Activated T-cell treated with anti-CD3 and anti-CD28 coated beads, Interleukin-2, amount 50 U/mL, for 72 hours (primary cell): ENCODE measurements at regions not wholly inside any gene's neighbourhood (a gene's known extent, or its start where the extent isn't known, plus 50 kb on each side); places are given as distances from the start of the nearest gene placed in this dataset.
"Not testable (repeated sequence)": the region's sequence is repeated elsewhere in the genome, so short reads cannot be mapped to it uniquely, and the experiment has no call there.

Experiments
- ATAC-seq, 2 donors: fragments of 150-1000 bp; cut with Tn5 transposase; replicated peaks in 1 of 2; 2 replicates each; pipeline ENCODE4 v1.10.0; 2021; ENCODE audit warnings: moderate library complexity in 2 of 2, mild to moderate bottlenecking in 1 of 2
- DNase-seq, 2 donors: peaks; one replicate each; pipeline ENCODE4 v3.0.0; 2021 to 2022; ENCODE audit warnings: mixed read lengths in 1 of 2
- H3K27ac Mint-ChIP-seq: one replicate; pipeline ENCODE4 v1.8.0; 2022; ENCODE audit warnings: mild to moderate bottlenecking, moderate library complexity, mixed read lengths
- H3K27me3 Mint-ChIP-seq: one replicate; pipeline ENCODE4 v1.8.0; 2022; ENCODE audit warnings: low read depth, mixed read lengths
- H3K36me3 Mint-ChIP-seq, 2 donors: one replicate each; pipeline ENCODE4 v1.8.0; 2022; ENCODE audit warnings: mixed read lengths in 2 of 2, mild to moderate bottlenecking in 1 of 2; ENCODE audit not compliant: insufficient read depth in 2 of 2
- H3K4me1 Mint-ChIP-seq: one replicate; pipeline ENCODE4 v1.8.0; 2022; ENCODE audit warnings: low read depth, mixed read lengths
- H3K4me3 Mint-ChIP-seq, 2 donors: one replicate each; pipeline ENCODE4 v1.8.0; 2022; ENCODE audit warnings: mild to moderate bottlenecking in 2 of 2, mixed read lengths in 2 of 2, moderate library complexity in 2 of 2
- H3K9me3 Mint-ChIP-seq, 2 donors: one replicate each; pipeline ENCODE4 v1.8.0; 2022; ENCODE audit warnings: mixed read lengths in 2 of 2

DNA sequence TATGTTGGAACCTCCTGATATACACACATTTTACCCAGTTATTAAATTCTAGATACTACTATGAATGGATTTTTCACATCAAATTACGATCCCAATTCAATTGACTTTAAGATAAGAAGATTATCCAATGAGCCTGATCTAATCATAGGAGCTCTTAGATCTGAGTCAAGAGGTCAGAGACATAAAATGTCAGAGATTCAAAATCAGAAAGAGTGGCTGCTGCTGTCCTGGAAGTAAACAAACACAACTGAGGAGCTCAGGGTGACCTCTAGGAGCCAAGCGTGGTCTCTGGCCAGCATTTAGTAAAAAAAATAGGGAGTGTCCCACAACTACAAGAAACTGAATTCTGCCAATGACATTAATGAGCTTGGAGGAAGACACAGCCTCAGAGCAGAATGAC, 557.1 kb upstream of the CBLB start:
- H3K4me1 Mint-ChIP-seq: peaks cover 74% of the 10 kb centered on the region
- H3K27ac Mint-ChIP-seq: peak overlapping the region; percentile 99
- DNase-seq: no peak
- H3K36me3 Mint-ChIP-seq: peaks cover 15 to 34% of the 10 kb centered on the region in 2 donors
- peak overlapping the region; percentile 54 to 85 for H3K4me3 Mint-ChIP-seq
- no peaks in the 10 kb centered on the region for H3K27me3 Mint-ChIP-seq
- ATAC-seq: no peak
- peaks cover 9 to 17% of the 10 kb centered on the region in 2 donors for H3K9me3 Mint-ChIP-seq

DNA sequence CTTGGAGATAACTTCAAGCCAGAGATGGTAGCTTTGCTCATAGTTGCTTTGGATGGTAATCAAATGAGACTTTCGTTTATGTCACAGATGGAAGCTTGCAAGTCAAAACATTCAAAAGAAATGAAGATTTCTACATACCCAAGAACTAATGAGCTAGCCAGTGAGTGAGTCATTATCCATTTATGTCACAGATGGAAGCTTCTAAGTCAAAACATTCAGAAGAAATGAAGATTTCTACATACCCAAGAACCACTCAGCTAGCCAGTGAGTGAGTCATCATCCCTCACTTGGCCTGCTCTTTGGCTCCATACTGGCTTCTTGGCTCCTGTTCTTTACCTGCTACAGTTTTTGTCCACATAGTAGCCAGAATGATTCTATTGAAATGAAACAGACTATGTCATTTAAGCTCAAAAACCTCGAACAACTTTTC, 559.8 kb upstream of the CBLB start:
- H3K4me1 Mint-ChIP-seq: peaks cover 54% of the 10 kb centered on the region
- peak; percentile 86 to 89 for ATAC-seq

GRCh38 chr3:106431721-106432120, 562.9 kb upstream of the CBLB start:
- ATAC-seq: no peak
- peaks cover 7 to 41% of the 10 kb centered on the region in 2 donors for H3K36me3 Mint-ChIP-seq
- peaks cover 37% of the 10 kb centered on the region for H3K4me1 Mint-ChIP-seq
- no peaks in the 10 kb centered on the region for H3K27me3 Mint-ChIP-seq
- H3K27ac Mint-ChIP-seq: no peak overlapping the region
- H3K9me3 Mint-ChIP-seq: peaks cover 4 to 12% of the 10 kb centered on the region in 2 donors
- no peak for DNase-seq
- H3K4me3 Mint-ChIP-seq: no peak overlapping the region

More for the DNA sequence above, 559.8 kb upstream of the CBLB start:
- no peaks in the 10 kb centered on the region for H3K27me3 Mint-ChIP-seq
- H3K4me3 Mint-ChIP-seq: peak overlapping the region in 1 of 2 donors; percentile 79
- DNase-seq: peak; percentile 63 to 76
- H3K27ac Mint-ChIP-seq: peak overlapping the region; percentile 94
- H3K36me3 Mint-ChIP-seq: peaks cover 6 to 31% of the 10 kb centered on the region in 2 donors
- peaks cover 0 to 8% of the 10 kb centered on the region in 2 donors for H3K9me3 Mint-ChIP-seq

DNA sequence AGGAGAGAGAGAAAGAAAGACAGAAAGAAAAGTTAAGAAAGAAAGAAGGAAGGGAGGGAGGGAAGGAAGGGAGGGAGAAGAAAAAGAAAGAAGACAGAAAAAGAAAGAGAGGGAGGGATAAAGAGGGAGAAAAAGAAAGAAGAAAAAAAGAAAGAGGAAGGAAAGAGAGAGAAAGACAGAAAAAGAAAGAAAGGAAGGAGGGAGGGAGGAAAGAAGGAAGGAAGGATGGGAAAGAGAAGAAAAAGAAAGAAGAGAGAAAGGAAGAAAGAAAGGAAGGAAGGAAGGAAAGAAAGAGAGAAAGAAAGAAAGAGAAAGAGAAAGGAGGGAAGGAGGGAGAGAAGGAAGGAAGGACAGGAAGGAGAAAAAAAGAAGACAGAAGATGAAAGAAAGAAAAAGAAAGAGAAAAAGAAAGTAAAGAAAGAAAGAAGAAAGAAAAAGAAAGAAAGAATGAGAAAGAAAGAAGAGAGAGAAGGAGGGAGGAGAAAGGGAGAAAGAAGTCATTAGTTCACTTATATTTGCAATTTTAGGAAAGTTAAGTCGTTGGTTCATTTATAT, 567.2 kb upstream of the CBLB start:
- H3K27me3 Mint-ChIP-seq: no peaks in the 10 kb centered on the region
- ATAC-seq (no peak), DNase-seq (no peak)
- peaks cover 9 to 28% of the 10 kb centered on the region in 2 donors for H3K36me3 Mint-ChIP-seq
- peaks cover 12% of the 10 kb centered on the region for H3K4me1 Mint-ChIP-seq
- H3K4me3 Mint-ChIP-seq: no peak overlapping the region
- peaks cover 4% of the 10 kb centered on the region in 2 donors for H3K9me3 Mint-ChIP-seq
- H3K27ac Mint-ChIP-seq: peak overlapping the region; percentile 26

DNA sequence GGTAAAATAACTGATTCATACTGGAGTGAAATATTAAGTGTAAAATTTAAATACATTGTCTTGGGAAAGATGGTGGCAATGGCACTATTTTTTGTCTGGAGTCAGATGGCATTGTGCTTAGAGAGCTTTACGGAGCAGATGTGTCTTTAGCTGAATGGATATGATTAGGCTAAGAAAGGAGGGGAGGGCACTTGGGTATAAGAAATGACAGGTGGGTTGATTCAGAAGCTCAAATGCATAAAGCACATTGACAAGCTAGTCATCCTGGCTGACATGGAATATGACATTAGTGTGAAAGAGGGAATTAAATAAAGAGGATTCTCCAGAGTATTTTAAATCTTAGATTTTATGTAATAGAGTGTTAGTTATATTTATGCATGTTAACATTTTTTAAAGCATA, 570.1 kb upstream of the CBLB start:
- Mint-ChIP-seq H3K4me3 (no peak overlapping the region), H3K36me3 (peaks cover 6 to 19% of the 10 kb centered on the region in 2 donors), H3K4me1 (peaks cover 13% of the 10 kb centered on the region), H3K27me3 (no peaks in the 10 kb centered on the region), H3K9me3 (peaks cover 4% of the 10 kb centered on the region in 2 donors), H3K27ac (no peak overlapping the region)
- ATAC-seq (no peak), DNase-seq (no peak)

DNA sequence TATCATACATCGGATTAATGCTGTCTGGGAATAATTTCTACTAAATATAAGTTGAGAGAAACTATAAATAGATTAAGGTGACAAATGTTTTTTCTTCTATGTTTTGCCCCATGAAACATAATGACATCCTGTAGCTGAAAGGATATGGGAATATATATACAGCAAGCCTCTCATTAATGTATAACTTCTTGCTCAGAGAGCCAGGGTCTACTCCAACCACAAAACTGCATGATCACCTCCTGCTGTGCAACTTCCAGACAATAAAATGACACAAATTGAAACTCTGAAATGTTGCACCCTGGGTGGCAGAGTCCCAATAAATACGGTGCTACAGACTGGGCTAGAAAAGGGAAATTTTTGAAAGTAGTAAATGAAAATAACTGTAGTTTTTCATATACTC, 571.9 kb upstream of the CBLB start:
- H3K27me3 Mint-ChIP-seq: no peaks in the 10 kb centered on the region
- H3K9me3 Mint-ChIP-seq: peaks cover 1 to 2% of the 10 kb centered on the region in 2 donors
- peaks cover 4 to 9% of the 10 kb centered on the region in 2 donors for H3K36me3 Mint-ChIP-seq
- no peak overlapping the region for H3K4me3 Mint-ChIP-seq
- peaks cover 13% of the 10 kb centered on the region for H3K4me1 Mint-ChIP-seq
- H3K27ac Mint-ChIP-seq: no peak overlapping the region
- no peak for ATAC-seq
- no peak for DNase-seq

DNA sequence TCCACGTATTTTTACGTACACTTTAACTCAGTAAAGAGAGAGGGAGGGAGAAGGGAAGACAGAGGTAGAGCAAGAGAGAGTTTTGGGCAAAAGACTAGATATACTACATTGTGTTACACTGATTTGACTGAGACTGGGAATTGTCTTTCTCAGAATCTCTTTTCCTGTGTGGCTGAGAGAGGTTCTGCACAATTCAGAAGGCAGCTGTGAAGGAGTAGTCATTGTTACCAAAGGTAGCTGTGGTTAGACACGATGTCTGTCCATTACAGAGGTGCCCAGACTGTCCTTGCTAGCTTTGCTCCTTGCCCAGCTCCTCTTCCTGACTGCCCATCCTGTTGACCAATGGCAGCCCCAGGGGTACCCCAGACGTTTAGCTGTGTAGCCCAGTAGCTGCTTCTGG, 577.5 kb upstream of the CBLB start:
- peaks cover 32% of the 10 kb centered on the region for H3K4me1 Mint-ChIP-seq
- no peaks in the 10 kb centered on the region for H3K27me3 Mint-ChIP-seq
- peak; percentile 24 to 41 for ATAC-seq
- H3K27ac Mint-ChIP-seq: no peak overlapping the region
- no peak overlapping the region for H3K4me3 Mint-ChIP-seq
- peaks cover 4 to 11% of the 10 kb centered on the region in 2 donors for H3K9me3 Mint-ChIP-seq
- peaks cover 10 to 23% of the 10 kb centered on the region in 2 donors for H3K36me3 Mint-ChIP-seq
- DNase-seq: no peak

DNA sequence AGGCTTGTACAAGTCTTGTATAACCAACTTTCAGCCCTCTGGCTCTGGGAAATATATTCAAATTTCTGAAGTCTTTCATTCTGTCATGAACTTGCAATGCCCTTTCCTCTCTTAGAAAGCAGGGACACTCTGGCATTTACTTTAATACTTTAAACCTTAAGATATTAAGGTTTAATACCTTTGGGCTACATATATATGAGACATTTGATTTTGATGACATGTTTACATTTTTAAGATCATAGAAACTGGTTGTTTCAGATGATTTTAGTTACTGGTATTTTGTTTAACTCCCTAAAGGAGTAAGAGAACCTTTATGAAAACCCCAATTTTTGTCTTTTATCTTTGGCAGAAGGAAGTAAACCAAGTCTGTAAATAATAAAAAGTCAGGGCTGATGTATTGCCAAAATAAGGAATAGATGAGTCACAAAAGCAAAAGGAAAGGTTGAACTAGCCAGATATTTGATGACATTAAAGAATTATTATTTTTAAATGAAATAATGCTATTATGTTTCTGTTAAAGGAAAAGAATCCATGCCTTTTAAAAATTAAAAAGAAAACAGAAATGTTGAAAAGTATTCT, 579.0 kb upstream of the CBLB start:
- H3K36me3 Mint-ChIP-seq: peaks cover 10 to 23% of the 10 kb centered on the region in 2 donors
- H3K4me1 Mint-ChIP-seq: peaks cover 32% of the 10 kb centered on the region
- ATAC-seq (no peak), DNase-seq (no peak)
- H3K27me3 Mint-ChIP-seq: no peaks in the 10 kb centered on the region
- H3K27ac Mint-ChIP-seq: no peak overlapping the region
- H3K4me3 Mint-ChIP-seq: no peak overlapping the region
- H3K9me3 Mint-ChIP-seq: peaks cover 4 to 11% of the 10 kb centered on the region in 2 donors

DNA sequence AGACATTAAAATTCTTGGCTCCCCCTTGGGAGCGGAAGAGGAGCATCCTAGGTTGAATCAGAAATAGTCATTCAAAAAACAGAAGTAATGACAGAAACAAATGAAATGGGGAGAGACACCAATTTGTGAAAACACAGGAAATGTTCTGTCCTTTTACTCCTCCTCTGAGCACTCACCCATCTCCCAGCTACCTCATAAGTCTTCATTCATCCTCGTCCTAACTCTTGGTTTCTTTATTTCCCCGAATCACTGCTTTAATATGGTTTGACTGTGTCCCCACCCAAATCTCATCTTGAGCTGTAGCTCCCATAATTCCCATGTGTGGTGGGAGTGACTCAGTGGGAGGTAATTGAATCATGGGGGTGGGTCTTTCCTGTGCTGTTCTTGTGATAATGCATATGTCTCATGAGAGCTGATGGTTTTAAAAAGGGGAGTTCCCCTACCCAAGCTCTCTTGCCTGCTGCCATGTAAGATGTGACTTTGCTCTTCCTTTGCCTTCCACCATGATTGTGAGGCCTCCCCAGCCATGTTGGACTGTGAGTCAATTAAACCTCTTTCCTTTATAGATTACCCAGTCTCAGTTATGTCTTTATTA, 579.7 kb upstream of the CBLB start:
- not testable (repeated sequence) for H3K27me3 Mint-ChIP-seq, DNase-seq, ATAC-seq, H3K4me3 Mint-ChIP-seq, H3K27ac Mint-ChIP-seq
- Mint-ChIP-seq H3K4me1 (peaks cover 32% of the 10 kb centered on the region), H3K36me3 (peaks cover 10 to 23% of the 10 kb centered on the region in 2 donors), H3K9me3 (peaks cover 4 to 11% of the 10 kb centered on the region in 2 donors)

DNA sequence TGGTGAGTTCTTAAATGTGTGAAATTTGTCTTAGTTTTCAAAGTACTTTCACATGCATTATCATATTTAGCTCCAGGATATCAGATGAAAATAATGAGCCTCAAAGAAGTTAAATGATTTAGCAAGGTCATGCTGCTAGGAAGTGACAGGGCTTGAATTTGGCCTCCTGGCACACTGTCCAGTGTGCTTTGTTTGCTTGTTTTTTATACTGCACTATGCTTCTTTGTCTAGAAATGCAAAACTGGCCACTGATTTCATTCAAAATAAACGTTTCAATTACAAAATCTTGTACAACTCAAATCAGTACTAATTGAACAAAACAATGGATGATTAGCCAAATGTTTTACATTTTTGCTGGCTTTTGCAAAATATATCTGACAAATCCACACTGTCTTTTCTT, 583.3 kb upstream of the CBLB start:
- no peak for ATAC-seq
- no peak overlapping the region for H3K27ac Mint-ChIP-seq

GRCh38 chr3:106454497-106454896, 585.7 kb upstream of the CBLB start:
- Mint-ChIP-seq H3K9me3 (no peaks in the 10 kb centered on the region), H3K4me1 (peaks cover 20% of the 10 kb centered on the region), H3K27me3 (no peaks in the 10 kb centered on the region), H3K4me3 (no peak overlapping the region), H3K36me3 (peaks cover 0 to under 1% of the 10 kb centered on the region in 2 donors), H3K27ac (no peak overlapping the region)
- ATAC-seq (no peak), DNase-seq (no peak)

More for the DNA sequence above, 583.3 kb upstream of the CBLB start:
- Mint-ChIP-seq H3K4me1 (peaks cover 18% of the 10 kb centered on the region), H3K36me3 (peaks cover 10 to 21% of the 10 kb centered on the region in 2 donors), H3K9me3 (peaks cover 4 to 11% of the 10 kb centered on the region in 2 donors), H3K4me3 (no peak overlapping the region), H3K27me3 (no peaks in the 10 kb centered on the region)
- no peak for DNase-seq

DNA sequence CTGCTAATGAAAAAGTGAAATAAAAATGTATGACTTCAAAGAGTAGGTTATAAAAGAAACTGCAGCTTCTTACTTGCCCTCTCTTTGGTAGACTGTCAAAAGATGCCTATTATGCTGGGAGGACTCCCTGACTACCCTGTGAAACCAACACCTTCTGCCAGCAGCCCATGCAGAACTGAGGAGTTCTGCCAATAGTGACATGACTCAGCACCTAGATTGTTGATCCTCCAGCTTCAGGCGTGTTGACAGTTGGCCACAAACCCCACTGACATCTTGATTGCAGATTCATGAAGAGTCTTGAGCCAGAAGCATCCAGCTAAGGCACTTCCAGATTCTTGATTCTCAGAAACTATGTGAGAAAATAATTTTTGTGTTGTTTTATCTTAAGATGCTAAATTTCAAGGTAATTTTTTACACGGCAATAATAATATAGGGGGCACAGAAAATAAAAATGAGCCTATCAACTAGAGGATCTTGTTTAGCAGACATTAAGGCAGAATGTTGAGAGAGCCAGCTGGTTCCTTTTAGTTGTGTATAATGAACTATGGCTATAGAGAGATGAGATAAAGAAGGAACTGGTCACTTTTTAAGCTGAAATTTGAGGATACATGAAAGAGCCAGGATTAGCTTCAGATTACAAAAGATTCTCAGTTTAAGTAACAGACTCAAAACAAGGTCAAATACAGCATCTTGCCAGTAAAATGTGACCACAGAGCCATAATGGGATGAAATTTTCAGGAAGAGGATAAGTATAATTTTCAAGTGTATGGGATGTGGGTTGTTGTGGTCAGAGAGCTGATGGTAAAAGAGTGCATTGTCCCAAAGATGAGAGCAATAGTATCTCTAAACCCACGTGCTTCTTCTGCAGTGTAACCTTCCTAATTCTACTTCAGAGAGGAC, 588.7 kb upstream of the CBLB start:
- Mint-ChIP-seq H3K36me3 (peaks cover 3 to 6% of the 10 kb centered on the region in 2 donors), H3K27me3 (no peaks in the 10 kb centered on the region), H3K9me3 (peaks cover 2 to 7% of the 10 kb centered on the region in 2 donors), H3K4me3 (peak overlapping the region; percentile 8 to 60), H3K27ac (peak overlapping the region; percentile 72), H3K4me1 (peaks cover 20% of the 10 kb centered on the region)
- DNase-seq (peak; percentile 49 to 54), ATAC-seq (peak; percentile 97 to 100)

GRCh38 chr3:106458952-106459351, 590.1 kb upstream of the CBLB start:
- ATAC-seq (no peak), DNase-seq (no peak)
- no peak overlapping the region for H3K4me3 Mint-ChIP-seq
- H3K36me3 Mint-ChIP-seq: peaks cover 3 to 16% of the 10 kb centered on the region in 2 donors
- H3K27ac Mint-ChIP-seq: no peak overlapping the region
- peaks cover 2 to 11% of the 10 kb centered on the region in 2 donors for H3K9me3 Mint-ChIP-seq
- peaks cover 20% of the 10 kb centered on the region for H3K4me1 Mint-ChIP-seq
- H3K27me3 Mint-ChIP-seq: no peaks in the 10 kb centered on the region
